Peyer's patch (tissue), 4 donors: ENCODE measurements at regions not wholly inside any gene's neighbourhood (a gene's known extent, or its start where the extent isn't known, plus 50 kb on each side); places are given as distances from the start of the nearest gene placed in this dataset.

Experiments used
- DNase-seq, 3 donors: peaks; one replicate each; pipeline ENCODE4 v3.0.0-alpha.2; 2017 to 2019
- H3K27ac ChIP-seq, 4 donors: fragments of 200-600 bp; sonication (generic); one replicate each; pipeline ENCODE4 v1.5.1; 2016 to 2019
- H3K27me3 ChIP-seq, 2 donors: fragments of 200-600 bp; sonication (generic); one replicate each; pipeline ENCODE4 v1.5.1; 2019
- H3K36me3 ChIP-seq, 3 donors: fragments of 200-600 bp; sonication (generic); one replicate each; pipeline ENCODE4 v1.5.1; 2016 to 2019
- H3K4me1 ChIP-seq, 4 donors: fragments of 200-600 bp; sonication (generic); one replicate each; pipeline ENCODE4 v1.5.1; 2016 to 2019
- H3K4me3 ChIP-seq, 4 donors: fragments of 200-600 bp; sonication (generic); 1 replicate in 3 of 4; 2 replicates in 1 of 4; pipeline ENCODE4 v1.5.1; 2016 to 2019; ENCODE audit warnings: mild to moderate bottlenecking in 1 of 4
- H3K9me3 ChIP-seq, 4 donors: fragments of 200-600 bp; sonication (generic); one replicate each; pipeline ENCODE4 v1.5.1; 2016 to 2019; ENCODE audit warnings: mild to moderate bottlenecking in 1 of 4
- CTCF ChIP-seq, 6 experiments: fragments of 450-650 bp in 4 of 6; fragments of 200-600 bp in 2 of 6; sonication (generic) in 1 of 6; IDR thresholded peaks; one replicate each; pipeline ENCODE4 v1.5.1; 2017 to 2019; ENCODE audit warnings: antibody characterized with exemption in 6 of 6, mild to moderate bottlenecking in 3 of 6, moderate library complexity in 1 of 6
- POLR2A ChIP-seq, 2 donors: fragments of 450-650 bp; IDR thresholded peaks; one replicate each; pipeline ENCODE4 v1.5.1; 2017; ENCODE audit warnings: antibody characterized with exemption in 2 of 2, mild to moderate bottlenecking in 2 of 2, moderate library complexity in 2 of 2

DNA sequence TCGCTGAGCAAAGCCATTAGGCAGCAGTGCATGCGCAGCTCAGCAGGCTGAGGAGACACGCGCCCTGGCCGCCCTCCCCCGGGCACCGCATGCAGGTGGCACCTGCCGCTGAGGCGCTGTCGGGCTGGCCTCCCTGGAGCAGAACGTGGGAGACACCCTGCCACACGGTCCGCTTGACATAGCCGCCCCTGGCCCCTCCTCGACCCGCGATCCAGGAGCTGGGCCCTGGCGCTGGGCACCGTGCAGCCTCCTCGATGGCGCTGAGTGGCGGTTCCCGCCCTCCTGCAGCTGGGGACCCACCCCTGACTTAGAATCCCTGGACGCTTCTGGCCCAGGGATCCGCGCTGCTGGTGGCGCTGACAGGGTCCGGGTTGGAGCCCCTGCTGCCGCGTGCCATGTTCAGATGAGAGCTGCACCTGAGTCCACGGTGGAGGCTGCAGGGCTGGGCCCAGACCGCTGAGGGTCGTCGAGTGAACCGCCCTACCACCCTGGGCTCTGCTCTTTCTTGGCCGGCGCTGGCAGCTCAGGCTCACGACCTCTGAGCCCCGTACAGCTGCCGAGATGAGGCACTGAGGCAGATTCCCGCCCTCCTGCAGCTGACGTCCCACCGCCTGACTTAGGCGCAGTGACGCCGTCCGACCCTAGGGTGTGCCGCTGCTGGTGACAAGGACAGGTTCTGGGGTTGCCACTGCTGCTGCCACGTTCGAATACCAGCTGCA is 116.8 kb downstream of the OR13A1 start:
- Histone ChIP-seq H3K36me3 (no peaks in the 10 kb centered on the region), H3K9me3 (no peaks in the 10 kb centered on the region), H3K27me3 (no peaks in the 10 kb centered on the region), H3K4me1 (no peaks in the 10 kb centered on the region), H3K27ac (no peak overlapping the region), H3K4me3 (no peak overlapping the region)
- TF ChIP-seq CTCF (IDR thresholded peaks at IDR 0.05) (no peak), POLR2A (IDR thresholded peaks at IDR 0.05) (no peak)
- no peak for DNase-seq

GRCh38 chr10:45199205-45199740 is 116.1 kb downstream of the OR13A1 start:
- H3K27ac ChIP-seq: no peak overlapping the region
- no peak for DNase-seq
- no peaks in the 10 kb centered on the region for H3K9me3 ChIP-seq
- TF ChIP-seq CTCF (IDR thresholded peaks at IDR 0.05) (no peak), POLR2A (IDR thresholded peaks at IDR 0.05) (no peak)
- H3K27me3 ChIP-seq: no peaks in the 10 kb centered on the region
- no peaks in the 10 kb centered on the region for H3K36me3 ChIP-seq
- H3K4me3 ChIP-seq: no peak overlapping the region
- no peaks in the 10 kb centered on the region for H3K4me1 ChIP-seq

DNA sequence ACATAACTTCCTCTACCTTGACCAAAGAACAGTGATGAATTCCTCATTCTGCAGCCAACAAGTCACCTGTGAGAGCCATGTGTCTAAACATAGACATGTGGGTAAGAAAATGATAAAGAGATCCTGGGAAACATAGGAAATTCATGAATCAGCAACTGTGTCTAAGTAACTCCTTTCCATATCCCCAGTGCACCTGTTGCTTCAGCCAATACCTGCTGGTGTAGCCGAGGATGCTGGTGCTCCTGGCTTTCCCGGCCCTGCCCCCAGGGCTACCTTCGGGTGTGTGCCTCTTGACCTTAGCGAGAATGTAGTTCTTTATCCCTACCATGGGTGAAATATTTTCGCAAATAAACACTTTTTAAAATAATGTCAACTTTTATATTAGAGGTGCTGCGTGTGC is 114.1 kb downstream of the OR13A1 start:
- H3K4me1 ChIP-seq: no peaks in the 10 kb centered on the region
- H3K27ac ChIP-seq: no peak overlapping the region
- H3K36me3 ChIP-seq: no peaks in the 10 kb centered on the region
- no peak overlapping the region for H3K4me3 ChIP-seq
- no peaks in the 10 kb centered on the region for H3K27me3 ChIP-seq
- H3K9me3 ChIP-seq: no peaks in the 10 kb centered on the region
- TF ChIP-seq CTCF (IDR thresholded peaks at IDR 0.05) (no peak), POLR2A (IDR thresholded peaks at IDR 0.05) (no peak)
- DNase-seq: no peak

GRCh38 chr10:45202242-45202641 is 113.2 kb downstream of the OR13A1 start:
- no peak for TF ChIP-seq POLR2A (IDR thresholded peaks at IDR 0.05)
- TF ChIP-seq CTCF (IDR thresholded peaks at IDR 0.05): no peak
- no peaks in the 10 kb centered on the region for H3K4me1 ChIP-seq
- no peak overlapping the region for H3K4me3 ChIP-seq
- no peak overlapping the region for H3K27ac ChIP-seq
- H3K36me3 ChIP-seq: no peaks in the 10 kb centered on the region
- no peaks in the 10 kb centered on the region for H3K9me3 ChIP-seq
- H3K27me3 ChIP-seq: no peaks in the 10 kb centered on the region
- no peak for DNase-seq

DNA sequence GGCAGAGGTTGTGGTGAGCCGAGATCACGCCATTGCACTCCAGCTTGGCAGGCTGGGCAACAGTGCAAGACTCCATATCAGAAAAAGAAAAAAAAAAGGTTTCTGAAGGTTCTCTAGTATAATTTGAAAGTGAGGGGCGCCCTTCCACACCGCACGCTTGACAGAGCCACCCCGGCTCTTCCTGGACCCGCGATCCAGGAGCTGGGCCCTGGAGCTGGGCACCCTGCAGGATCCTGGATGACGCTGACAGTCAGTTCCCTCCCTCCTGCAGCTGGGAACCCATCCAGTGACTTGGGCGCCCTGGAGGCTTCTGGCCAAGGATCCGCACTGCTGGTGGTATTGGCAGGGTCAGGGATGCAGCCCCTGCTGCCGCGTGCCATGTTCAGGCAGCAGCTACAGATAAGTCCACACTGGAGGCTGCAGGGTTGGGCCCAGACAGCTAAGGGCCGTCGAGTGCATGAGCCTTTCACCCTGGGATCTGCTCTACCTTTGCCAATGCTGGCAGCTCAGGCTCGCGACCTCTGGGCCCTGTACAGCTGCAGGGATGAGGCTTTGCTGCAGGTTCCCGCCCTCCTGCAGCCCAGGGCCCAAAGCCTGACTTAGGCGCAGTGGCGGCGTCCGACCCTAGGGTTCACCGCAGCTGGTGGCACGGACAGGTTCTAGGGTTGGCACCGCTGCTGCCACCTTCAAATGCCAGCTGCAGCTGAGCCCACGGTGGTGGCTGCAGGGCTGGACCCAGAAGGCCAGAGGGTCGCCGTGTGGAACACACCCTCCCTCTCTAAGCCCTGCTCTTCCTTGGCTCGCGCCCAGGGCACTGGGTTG is 110.2 kb downstream of the OR13A1 start:
- Histone ChIP-seq H3K4me3 (no peak overlapping the region), H3K9me3 (no peaks in the 10 kb centered on the region), H3K4me1 (no peaks in the 10 kb centered on the region), H3K27me3 (no peaks in the 10 kb centered on the region), H3K27ac (no peak overlapping the region), H3K36me3 (no peaks in the 10 kb centered on the region)
- no peak for DNase-seq
- TF ChIP-seq POLR2A (IDR thresholded peaks at IDR 0.05) (no peak), CTCF (IDR thresholded peaks at IDR 0.05) (no peak)
